PFSK-1 (cell line): ENCODE measurements at regions not wholly inside any gene's neighbourhood (a gene's known extent, or its start where the extent isn't known, plus 50 kb on each side); places are given as distances from the start of the nearest gene placed in this dataset.

Source experiments
- POLR2AphosphoS5 ChIP-seq: IDR thresholded peaks from 2 replicates; pipeline ENCODE4 v1.6.1; 2012; ENCODE audit warnings: low read depth, mild to moderate bottlenecking, control low read depth, low read length, moderate library complexity
- TAF1 ChIP-seq: IDR thresholded peaks from 2 replicates; pipeline ENCODE4 v1.6.1; 2012; ENCODE audit warnings: low read length, control low read depth, borderline replicate concordance; ENCODE audit not compliant: insufficient read depth

DNA sequence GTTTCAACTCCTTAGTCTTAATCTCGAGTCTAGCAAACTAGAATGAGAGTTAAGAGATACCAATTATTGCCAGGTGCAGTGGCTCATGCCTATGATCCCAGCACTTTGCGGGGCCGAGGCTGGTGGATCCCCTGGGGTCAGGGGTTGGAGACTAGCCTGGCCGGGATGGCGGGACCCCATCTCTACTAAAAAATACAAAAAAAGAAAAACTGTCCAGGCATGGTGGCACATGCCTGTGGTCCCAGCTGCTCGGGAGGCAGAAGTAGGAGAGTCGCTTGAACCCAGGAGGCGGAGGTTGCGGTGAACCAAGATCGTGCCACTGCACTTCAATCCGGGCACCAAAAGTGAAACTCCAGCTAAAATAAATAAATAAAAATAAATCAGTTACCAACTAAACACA lies 1119.5 kb upstream of the ATXN8OS start:
- no peak for TF ChIP-seq TAF1
- TF ChIP-seq POLR2AphosphoS5, result no peak
